Karpas-422 (cell line): ENCODE measurements at regions not wholly inside any gene's neighbourhood (a gene's known extent, or its start where the extent isn't known, plus 50 kb on each side); places are given as distances from the start of the nearest gene placed in this dataset.

Experiments used
- DNase-seq: peaks from one replicate; pipeline ENCODE4 v3.0.0-alpha.2; 2015
- H2AFZ ChIP-seq: fragments of 200-600 bp; sonication (generic); 2 replicates; pipeline ENCODE4 v1.6.1; 2014; ENCODE audit warnings: antibody characterized with exemption, low read length, mixed read lengths
- H3K27ac ChIP-seq: fragments of 200-600 bp; sonication (generic); 2 replicates; pipeline ENCODE4 v1.5.1; 2014; ENCODE audit warnings: mild to moderate bottlenecking, low read length, moderate library complexity
- H3K27me3 ChIP-seq: fragments of 200-600 bp; sonication (generic); 2 replicates; pipeline ENCODE4 v1.6.1; 2014; ENCODE audit warnings: low read length, mixed read lengths
- H3K36me3 ChIP-seq: fragments of 200-600 bp; sonication (generic); 2 replicates; pipeline ENCODE4 v1.6.1; 2014; ENCODE audit warnings: low read length, mixed read lengths; ENCODE audit not compliant: insufficient read depth
- H3K4me1 ChIP-seq: fragments of 200-600 bp; sonication (generic); 2 replicates; pipeline ENCODE4 v1.6.1; 2014; ENCODE audit warnings: mild to moderate bottlenecking, low read length, mixed read lengths
- H3K4me2 ChIP-seq: fragments of 200-600 bp; sonication (generic); 2 replicates; pipeline ENCODE4 v1.6.1; 2014; ENCODE audit warnings: low read length, low read depth, mild to moderate bottlenecking; ENCODE audit not compliant: poor library complexity, severe bottlenecking
- H3K4me3 ChIP-seq: fragments of 200-600 bp; sonication (generic); 2 replicates; pipeline ENCODE4 v1.5.1; 2014; ENCODE audit warnings: mild to moderate bottlenecking, antibody characterized with exemption, low read length, mixed read lengths
- H3K79me2 ChIP-seq: fragments of 200-600 bp; sonication (generic); 2 replicates; pipeline ENCODE4 v1.6.1; 2014; ENCODE audit warnings: mild to moderate bottlenecking, low read length, mixed read lengths
- H3K9ac ChIP-seq: fragments of 200-600 bp; sonication (generic); 2 replicates; pipeline ENCODE4 v1.6.0; 2014; ENCODE audit warnings: low read length
- H3K9me2 ChIP-seq: fragments of 200-600 bp; sonication (generic), shearing (Covaris generic); replicated peaks from 2 replicates; pipeline ENCODE4 v1.6.0; 2014; ENCODE audit warnings: mild to moderate bottlenecking, low read length, moderate library complexity; ENCODE audit not compliant: insufficient read depth
- H3K9me3 ChIP-seq: fragments of 300-700, 200-600 bp; sonication (generic); 2 replicates; pipeline ENCODE4 v1.6.1; 2014; ENCODE audit warnings: low read length, mixed read lengths
- H4K20me1 ChIP-seq: fragments of 200-600 bp; sonication (generic); 2 replicates; pipeline ENCODE4 v1.6.1; 2014; ENCODE audit warnings: mild to moderate bottlenecking, antibody characterized with exemption, low read length, low read depth; ENCODE audit not compliant: insufficient read depth

GRCh38 chr2:40043641-40044040 lies 264.6 kb upstream of the THUMPD2 start:
- Histone ChIP-seq H3K4me2 (no peak overlapping the region), H4K20me1 (no peaks in the 10 kb centered on the region), H3K9me3 (no peaks in the 10 kb centered on the region), H3K4me3 (no peak overlapping the region), H3K9ac (no peak overlapping the region), H3K79me2 (no peaks in the 10 kb centered on the region), H3K27ac (no peak overlapping the region), H3K9me2 (no peaks in the 10 kb centered on the region), H3K4me1 (no peaks in the 10 kb centered on the region), H3K27me3 (no peaks in the 10 kb centered on the region), H2AFZ (no peak overlapping the region), H3K36me3 (no peaks in the 10 kb centered on the region)
- no peak for DNase-seq

GRCh38 chr2:40043191-40043590 lies 264.1 kb upstream of the THUMPD2 start:
- Histone ChIP-seq H3K9ac (no peak overlapping the region), H3K4me3 (no peak overlapping the region), H4K20me1 (no peaks in the 10 kb centered on the region), H3K36me3 (no peaks in the 10 kb centered on the region), H3K4me1 (no peaks in the 10 kb centered on the region), H3K9me2 (no peaks in the 10 kb centered on the region), H3K27ac (no peak overlapping the region), H3K27me3 (no peaks in the 10 kb centered on the region), H3K9me3 (no peaks in the 10 kb centered on the region), H2AFZ (no peak overlapping the region), H3K4me2 (no peak overlapping the region), H3K79me2 (no peaks in the 10 kb centered on the region)
- no peak for DNase-seq

GRCh38 chr2:40041422-40042382 lies 262.6 kb upstream of the THUMPD2 start:
- Histone ChIP-seq H3K79me2 (no peaks in the 10 kb centered on the region), H3K9ac (no peak overlapping the region), H3K36me3 (no peaks in the 10 kb centered on the region), H3K4me3 (no peak overlapping the region), H3K4me2 (no peak overlapping the region), H3K4me1 (no peaks in the 10 kb centered on the region), H3K27ac (no peak overlapping the region), H3K9me2 (no peaks in the 10 kb centered on the region), H4K20me1 (no peaks in the 10 kb centered on the region), H3K27me3 (no peaks in the 10 kb centered on the region), H2AFZ (no peak overlapping the region), H3K9me3 (no peaks in the 10 kb centered on the region)
- DNase-seq, result no peak

- Histone ChIP-seq H3K27me3 (no peaks in the 10 kb centered on the region), H3K27ac (no peak overlapping the region), H4K20me1 (no peaks in the 10 kb centered on the region), H2AFZ (no peak overlapping the region), H3K9me2 (no peaks in the 10 kb centered on the region), H3K4me1 (no peaks in the 10 kb centered on the region), H3K9me3 (no peaks in the 10 kb centered on the region), H3K9ac (no peak overlapping the region), H3K79me2 (no peaks in the 10 kb centered on the region), H3K4me3 (no peak overlapping the region), H3K36me3 (no peaks in the 10 kb centered on the region), H3K4me2 (no peak overlapping the region)
- no peak for DNase-seq
Measured at GRCh38 chr2:40039549-40039948, 260.5 kb upstream of the THUMPD2 start.

GRCh38 chr2:40038646-40039045 lies 259.6 kb upstream of the THUMPD2 start:
- no peak for DNase-seq
- H3K4me2 ChIP-seq, result no peak overlapping the region
- no peaks in the 10 kb centered on the region for H4K20me1 ChIP-seq
- H3K36me3 ChIP-seq, result no peaks in the 10 kb centered on the region
- no peaks in the 10 kb centered on the region for H3K4me1 ChIP-seq
- H3K9me2 ChIP-seq, result no peaks in the 10 kb centered on the region
- H3K27me3 ChIP-seq, result no peaks in the 10 kb centered on the region
- no peak overlapping the region for H3K9ac ChIP-seq
- H3K79me2 ChIP-seq, result no peaks in the 10 kb centered on the region
- H3K9me3 ChIP-seq, result no peaks in the 10 kb centered on the region
- no peak overlapping the region for H2AFZ ChIP-seq
- H3K27ac ChIP-seq, result no peak overlapping the region
- no peak overlapping the region for H3K4me3 ChIP-seq

GRCh38 chr2:40037303-40037702 lies 258.2 kb upstream of the THUMPD2 start:
- H3K4me2 ChIP-seq, result no peak overlapping the region
- DNase-seq, result no peak
- no peaks in the 10 kb centered on the region for H4K20me1 ChIP-seq
- H3K9me3 ChIP-seq, result no peaks in the 10 kb centered on the region
- no peak overlapping the region for H3K27ac ChIP-seq
- H3K9me2 ChIP-seq, result no peaks in the 10 kb centered on the region
- H3K9ac ChIP-seq, result no peak overlapping the region
- H3K4me1 ChIP-seq, result no peaks in the 10 kb centered on the region
- no peak overlapping the region for H2AFZ ChIP-seq
- H3K27me3 ChIP-seq, result no peaks in the 10 kb centered on the region
- H3K79me2 ChIP-seq, result no peaks in the 10 kb centered on the region
- H3K36me3 ChIP-seq, result no peaks in the 10 kb centered on the region
- no peak overlapping the region for H3K4me3 ChIP-seq

- no peaks in the 10 kb centered on the region for H3K4me1 ChIP-seq
- H3K27ac ChIP-seq, result no peak overlapping the region
- no peaks in the 10 kb centered on the region for H3K27me3 ChIP-seq
- H4K20me1 ChIP-seq, result no peaks in the 10 kb centered on the region
- no peaks in the 10 kb centered on the region for H3K79me2 ChIP-seq
- no peak overlapping the region for H3K4me2 ChIP-seq
- no peaks in the 10 kb centered on the region for H3K9me2 ChIP-seq
- no peak overlapping the region for H3K4me3 ChIP-seq
- no peak overlapping the region for H3K9ac ChIP-seq
- DNase-seq, result no peak
- H3K36me3 ChIP-seq, result no peaks in the 10 kb centered on the region
- no peak overlapping the region for H2AFZ ChIP-seq
- H3K9me3 ChIP-seq, result no peaks in the 10 kb centered on the region
Measured at GRCh38 chr2:40036241-40036640, 257.2 kb upstream of the THUMPD2 start.

- Histone ChIP-seq H3K4me2 (no peak overlapping the region), H3K4me1 (no peaks in the 10 kb centered on the region), H3K9ac (no peak overlapping the region), H3K9me3 (no peaks in the 10 kb centered on the region), H3K27ac (no peak overlapping the region), H4K20me1 (no peaks in the 10 kb centered on the region), H3K36me3 (no peaks in the 10 kb centered on the region), H2AFZ (no peak overlapping the region), H3K9me2 (no peaks in the 10 kb centered on the region), H3K4me3 (no peak overlapping the region), H3K27me3 (no peaks in the 10 kb centered on the region), H3K79me2 (no peaks in the 10 kb centered on the region)
- no peak for DNase-seq
Measured at GRCh38 chr2:40034801-40035200, 255.7 kb upstream of the THUMPD2 start.
